HFFc6 (cell line): ENCODE measurements at regions not wholly inside any gene's neighbourhood (a gene's known extent, or its start where the extent isn't known, plus 50 kb on each side); places are given as distances from the start of the nearest gene placed in this dataset.
"Not testable (repeated sequence)": the region's sequence is repeated elsewhere in the genome, so short reads cannot be mapped to it uniquely, and the experiment has no call there.

ENCODE experiments used
- DNase-seq: peaks from one replicate; pipeline ENCODE4 v3.0.0-alpha.2; 2018
- H3K27ac Mint-ChIP-seq: 2 replicates; pipeline ENCODE4 v1.8.0; 2020; ENCODE audit warnings: mild to moderate bottlenecking, mixed read lengths
- H3K27me3 Mint-ChIP-seq: 2 replicates; pipeline ENCODE4 v1.8.0; 2021; ENCODE audit warnings: mild to moderate bottlenecking, moderate library complexity, mixed read lengths; ENCODE audit not compliant: insufficient read depth
- H3K36me3 Mint-ChIP-seq: 2 replicates; pipeline ENCODE4 v1.8.0; 2021; ENCODE audit warnings: low read depth, mixed read lengths
- H3K4me1 Mint-ChIP-seq: 2 replicates; pipeline ENCODE4 v1.8.0; 2020; ENCODE audit warnings: low read depth, mixed read lengths
- H3K4me3 Mint-ChIP-seq: 2 replicates; pipeline ENCODE4 v1.8.0; 2020; ENCODE audit warnings: mild to moderate bottlenecking, moderate library complexity, mixed read lengths
- H3K9me3 Mint-ChIP-seq: 2 replicates; pipeline ENCODE4 v1.8.0; 2020; ENCODE audit warnings: mild to moderate bottlenecking, mixed read lengths
- CTCF ChIP-seq: fragments of 200-600 bp; sonication (generic); IDR thresholded peaks from 2 replicates; pipeline ENCODE4 v1.5.0; 2021; ENCODE audit warnings: antibody characterized with exemption, mild to moderate bottlenecking

GRCh38 chr9:63821293-63821692 is 1463.7 kb downstream of the FOXD4L5 start:
- H3K36me3 Mint-ChIP-seq: peaks cover 13% of the 10 kb centered on the region
- not testable (repeated sequence) for H3K27ac Mint-ChIP-seq, H3K4me3 Mint-ChIP-seq
- peak; percentile 12 for DNase-seq
- peaks cover 11% of the 10 kb centered on the region for H3K27me3 Mint-ChIP-seq
- H3K4me1 Mint-ChIP-seq: peaks cover 15% of the 10 kb centered on the region
- peaks cover 34% of the 10 kb centered on the region for H3K9me3 Mint-ChIP-seq

GRCh38 chr9:63820882-63821281 is 1464.1 kb downstream of the FOXD4L5 start:
- Mint-ChIP-seq H3K4me1 (peaks cover 15% of the 10 kb centered on the region), H3K9me3 (peaks cover 37% of the 10 kb centered on the region), H3K36me3 (peaks cover 13% of the 10 kb centered on the region), H3K27me3 (peaks cover 11% of the 10 kb centered on the region)
- not testable (repeated sequence) for H3K27ac Mint-ChIP-seq, H3K4me3 Mint-ChIP-seq, DNase-seq

GRCh38 chr9:63820383-63820782 is 1464.6 kb downstream of the FOXD4L5 start:
- DNase-seq, H3K4me3 Mint-ChIP-seq, H3K27ac Mint-ChIP-seq: not testable (repeated sequence)
- Mint-ChIP-seq H3K4me1 (peaks cover 15% of the 10 kb centered on the region), H3K36me3 (peaks cover 13% of the 10 kb centered on the region), H3K27me3 (peaks cover 11% of the 10 kb centered on the region), H3K9me3 (peaks cover 40% of the 10 kb centered on the region)

DNA sequence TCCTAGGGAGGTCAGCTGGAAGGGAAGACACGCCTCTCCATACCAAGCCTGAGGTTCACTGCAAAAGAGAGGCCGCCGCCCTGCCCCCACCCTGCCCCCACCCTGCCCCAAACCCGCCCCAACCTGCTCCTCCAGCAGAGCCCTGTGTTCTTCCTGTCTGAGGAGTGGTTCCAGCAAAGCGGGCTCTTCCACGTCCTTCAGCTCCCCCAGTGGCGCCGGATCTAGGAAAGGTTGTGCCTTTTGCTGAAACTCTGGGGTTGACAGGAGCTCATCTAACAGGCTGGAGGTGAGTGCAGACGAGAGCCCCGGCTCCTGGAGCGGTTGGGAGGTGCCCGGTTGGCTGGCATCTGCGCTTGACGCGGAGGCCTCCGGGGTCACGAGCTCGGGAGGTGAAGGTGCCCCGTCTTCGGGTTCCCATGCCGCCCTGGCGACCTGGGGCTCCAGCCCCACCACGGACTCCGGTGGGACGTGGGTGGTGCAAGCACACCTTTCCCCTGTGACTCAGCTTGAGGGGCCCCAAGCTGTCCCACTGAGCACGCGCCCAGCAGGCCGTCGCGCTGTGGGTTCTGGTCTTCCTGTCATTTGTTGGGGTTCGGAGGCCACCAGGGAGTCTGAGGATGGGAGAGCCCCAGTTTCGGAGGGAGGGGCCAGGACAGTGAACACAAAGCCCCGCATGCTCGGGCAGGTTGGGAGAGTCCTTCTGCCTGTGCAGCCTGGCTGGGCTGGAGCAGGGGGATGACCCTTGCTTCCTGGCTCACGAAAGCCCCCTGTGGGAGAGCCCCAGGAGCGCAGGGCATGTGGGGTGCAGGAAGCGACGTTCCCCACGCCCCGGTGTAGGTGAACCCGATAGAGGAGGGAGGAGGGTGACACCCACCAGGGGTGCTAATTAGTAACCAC is 1467.1 kb downstream of the FOXD4L5 start:
- Mint-ChIP-seq H3K36me3 (peaks cover 7% of the 10 kb centered on the region; the same call in 1 of the 2 replicates), H3K27ac (peak overlapping the region; percentile 55; the same call in 1 of the 2 replicates), H3K27me3 (peaks cover 14% of the 10 kb centered on the region), H3K9me3 (peaks cover 45% of the 10 kb centered on the region), H3K4me3 (peak overlapping the region; percentile 84), H3K4me1 (peaks cover 15% of the 10 kb centered on the region)
- peak; percentile 36 for DNase-seq
- no peak for TF ChIP-seq CTCF

- H3K36me3 Mint-ChIP-seq: peaks cover 7% of the 10 kb centered on the region; the same call in 1 of the 2 replicates
- TF ChIP-seq CTCF: no peak
- H3K4me1 Mint-ChIP-seq: peaks cover 15% of the 10 kb centered on the region
- DNase-seq: peak; percentile 86
- H3K27me3 Mint-ChIP-seq: peaks cover 14% of the 10 kb centered on the region
- H3K4me3 Mint-ChIP-seq: peak overlapping the region; percentile 84
- peak overlapping the region; percentile 55 for H3K27ac Mint-ChIP-seq
- H3K9me3 Mint-ChIP-seq: peaks cover 44% of the 10 kb centered on the region
Measured at GRCh38 chr9:63816751-63817621, 1468.0 kb downstream of the FOXD4L5 start.

- H3K27ac Mint-ChIP-seq, H3K4me3 Mint-ChIP-seq, DNase-seq, H3K36me3 Mint-ChIP-seq: not testable (repeated sequence)
- Mint-ChIP-seq H3K4me1 (peaks cover 15% of the 10 kb centered on the region), H3K27me3 (peaks cover 14% of the 10 kb centered on the region), H3K9me3 (peaks cover 39% of the 10 kb centered on the region)
Measured at GRCh38 chr9:63814970-63815669, 1469.9 kb downstream of the FOXD4L5 start.

GRCh38 chr9:63813391-63814021 is 1471.5 kb downstream of the FOXD4L5 start:
- not testable (repeated sequence) for H3K27ac Mint-ChIP-seq, H3K36me3 Mint-ChIP-seq, DNase-seq, H3K4me3 Mint-ChIP-seq
- peaks cover 39% of the 10 kb centered on the region for H3K9me3 Mint-ChIP-seq
- H3K27me3 Mint-ChIP-seq: peaks cover 14% of the 10 kb centered on the region
- peaks cover 15% of the 10 kb centered on the region for H3K4me1 Mint-ChIP-seq

- DNase-seq, H3K4me3 Mint-ChIP-seq, H3K36me3 Mint-ChIP-seq, H3K27ac Mint-ChIP-seq: not testable (repeated sequence)
- peaks cover 37% of the 10 kb centered on the region for H3K9me3 Mint-ChIP-seq
- peaks cover 11% of the 10 kb centered on the region for H3K4me1 Mint-ChIP-seq
- H3K27me3 Mint-ChIP-seq: peaks cover 11% of the 10 kb centered on the region
Measured at GRCh38 chr9:63812822-63813221, 1472.2 kb downstream of the FOXD4L5 start.

- not testable (repeated sequence) for H3K36me3 Mint-ChIP-seq, H3K27ac Mint-ChIP-seq, DNase-seq, H3K4me1 Mint-ChIP-seq, H3K4me3 Mint-ChIP-seq, H3K27me3 Mint-ChIP-seq
- peaks cover 18% of the 10 kb centered on the region for H3K9me3 Mint-ChIP-seq
Measured at GRCh38 chr9:63804205-63804604, 1480.8 kb downstream of the FOXD4L5 start.

- not testable (repeated sequence) for H3K27ac Mint-ChIP-seq, H3K4me1 Mint-ChIP-seq, DNase-seq, H3K4me3 Mint-ChIP-seq, H3K27me3 Mint-ChIP-seq, H3K36me3 Mint-ChIP-seq
- H3K9me3 Mint-ChIP-seq: peaks cover 33% of the 10 kb centered on the region
Measured at GRCh38 chr9:63794081-63794685, 1490.8 kb downstream of the FOXD4L5 start.
